SK-N-SH treated with all-trans-retinoic acid at 6 μM for 48 hours (cell line): ENCODE measurements at regions not wholly inside any gene's neighbourhood (a gene's known extent, or its start where the extent isn't known, plus 50 kb on each side); places are given as distances from the start of the nearest gene placed in this dataset.

Experiments used
- ATAC-seq: fragments of 200-7000 bp; cut with Tn5 transposase; 3 replicates; pipeline ENCODE4 v1.9.1; 2020; ENCODE audit warnings: mild to moderate bottlenecking, moderate library complexity
- ARNTL ChIP-seq: fragments of 450-650 bp; formaldehyde crosslinking; IDR thresholded peaks from 2 replicates; pipeline ENCODE4 v1.5.0; 2020; ENCODE audit warnings: low read depth, mild to moderate bottlenecking, moderate library complexity, borderline replicate concordance
- BACH2 ChIP-seq: fragments of 250-450 bp; sonication (Bioruptor Pico); IDR thresholded peaks from 2 replicates; pipeline ENCODE4 v1.9.0; 2021; ENCODE audit warnings: mild to moderate bottlenecking, borderline replicate concordance
- CREB5 ChIP-seq: fragments of 250-450 bp; sonication (Bioruptor Pico); IDR thresholded peaks from 2 replicates; pipeline ENCODE4 v1.5.1; 2020; ENCODE audit warnings: low read depth, mild to moderate bottlenecking, moderate library complexity
- CSRNP3 ChIP-seq: fragments of 250-450 bp; sonication (Bioruptor Pico); IDR thresholded peaks from 2 replicates; pipeline ENCODE4 v1.5.1; 2021; ENCODE audit warnings: mild to moderate bottlenecking, moderate library complexity
- ESRRG ChIP-seq: fragments of 250-450 bp; sonication (Bioruptor Pico); IDR thresholded peaks from 2 replicates; pipeline ENCODE4 v1.6.1; 2021; ENCODE audit warnings: mild to moderate bottlenecking
- GLIS3 ChIP-seq: fragments of 250-450 bp; sonication (Bioruptor Pico); IDR thresholded peaks from 2 replicates; pipeline ENCODE4 v1.5.0; 2020; ENCODE audit warnings: mild to moderate bottlenecking, moderate library complexity
- ISL1 ChIP-seq: fragments of 250-450 bp; sonication (Bioruptor Pico); IDR thresholded peaks from 2 replicates; pipeline ENCODE4 v2.1.2; 2022; ENCODE audit warnings: mild to moderate bottlenecking, moderate library complexity
- OSR1 ChIP-seq: fragments of 250-450 bp; sonication (Bioruptor Pico); IDR thresholded peaks from 2 replicates; pipeline ENCODE4 v1.8.0; 2022; ENCODE audit warnings: moderate library complexity, mild to moderate bottlenecking, inconsistent platforms
- PATZ1 ChIP-seq: fragments of 250-450 bp; sonication (Bioruptor Pico); IDR thresholded peaks from 2 replicates; pipeline ENCODE4 v1.8.0; 2020; ENCODE audit warnings: mild to moderate bottlenecking, moderate library complexity, borderline replicate concordance
- RARB ChIP-seq: fragments of 250-450 bp; sonication (Bioruptor Pico); IDR thresholded peaks from 2 replicates; pipeline ENCODE4 v1.8.0; 2021; ENCODE audit warnings: mild to moderate bottlenecking, moderate library complexity
- SNAI2 ChIP-seq: fragments of 250-450 bp; sonication (Bioruptor Pico); IDR thresholded peaks from 2 replicates; pipeline ENCODE4 v1.5.0; 2020; ENCODE audit warnings: mild to moderate bottlenecking, moderate library complexity
- TCF4 ChIP-seq: fragments of 250-450 bp; sonication (Bioruptor Pico); IDR thresholded peaks from 2 replicates; pipeline ENCODE4 v1.8.0; 2021; ENCODE audit warnings: mild to moderate bottlenecking, moderate library complexity, borderline replicate concordance
- TOX ChIP-seq: fragments of 250-450 bp; sonication (Bioruptor Pico); IDR thresholded peaks from 2 replicates; pipeline ENCODE4 v1.8.0; 2021; ENCODE audit warnings: mild to moderate bottlenecking, moderate library complexity, borderline replicate concordance
- TSHZ2 ChIP-seq: fragments of 250-450 bp; sonication (Bioruptor Pico); IDR thresholded peaks from 2 replicates; pipeline ENCODE4 v1.5.0; 2020; ENCODE audit warnings: mild to moderate bottlenecking, moderate library complexity
- ZC3H10 ChIP-seq: fragments of 250-450 bp; sonication (Bioruptor Pico); IDR thresholded peaks from 2 replicates; pipeline ENCODE4 v1.5.1; 2021; ENCODE audit warnings: mild to moderate bottlenecking, moderate library complexity
- ZFP3 ChIP-seq: fragments of 250-450 bp; sonication (Bioruptor Pico); IDR thresholded peaks from 2 replicates; pipeline ENCODE4 v1.5.0; 2020; ENCODE audit warnings: mild to moderate bottlenecking, moderate library complexity
- ZFP30 ChIP-seq: fragments of 450-650 bp; formaldehyde crosslinking; IDR thresholded peaks from 2 replicates; pipeline ENCODE4 v1.5.0; 2022; ENCODE audit warnings: mild to moderate bottlenecking, moderate library complexity
- ZNF565 ChIP-seq: fragments of 450-650 bp; formaldehyde crosslinking; conservative IDR thresholded peaks from 2 replicates; pipeline ENCODE4 v1.5.0; 2020; ENCODE audit warnings: low read depth, mild to moderate bottlenecking, moderate library complexity
- ZNF70 ChIP-seq: fragments of 450-650 bp; formaldehyde crosslinking; IDR thresholded peaks from 2 replicates; pipeline ENCODE4 v1.5.0; 2020; ENCODE audit warnings: mild to moderate bottlenecking, moderate library complexity
- ZNF8 ChIP-seq: fragments of 450-650 bp; formaldehyde crosslinking; IDR thresholded peaks from 2 replicates; pipeline ENCODE4 v1.5.0; 2020; ENCODE audit warnings: mild to moderate bottlenecking, moderate library complexity

- TF ChIP-seq ZC3H10 (CRISPR knock-in tag) (no peak), CSRNP3 (CRISPR knock-in tag) (no peak), TCF4 (no peak), SNAI2 (no peak)
These were observed 81.0 kb upstream of the BNC1 start (continued) for GRCh38 chr15:83365370-83365938.

- TF ChIP-seq PATZ1 (CRISPR knock-in tag), result no peak
- TF ChIP-seq CSRNP3 (CRISPR knock-in tag), result no peak
- TF ChIP-seq RARB (CRISPR knock-in tag), result no peak
- TF ChIP-seq ZFP3 (CRISPR knock-in tag), result no peak
- TF ChIP-seq ZNF8 (CRISPR knock-in tag), result no peak
- no peak for TF ChIP-seq TSHZ2 (CRISPR knock-in tag)
- no peak for TF ChIP-seq TOX (CRISPR knock-in tag)
- no peak for TF ChIP-seq ZFP30
- TF ChIP-seq SNAI2, result no peak
- no peak for TF ChIP-seq GLIS3 (CRISPR knock-in tag)
- no peak for TF ChIP-seq ISL1 (CRISPR knock-in tag)
- no peak for TF ChIP-seq TCF4
- no peak for TF ChIP-seq ZC3H10 (CRISPR knock-in tag)
- TF ChIP-seq ESRRG (CRISPR knock-in tag), result no peak
- no peak for TF ChIP-seq OSR1
- TF ChIP-seq BACH2 (CRISPR knock-in tag), result no peak
- no peak for ATAC-seq
These were observed 74.7 kb upstream of the SH3GL3 start for GRCh38 chr15:83372434-83372891.

GRCh38 chr15:83378921-83379578, 68.1 kb upstream of the SH3GL3 start:
- TF ChIP-seq ZFP3 (CRISPR knock-in tag), result no peak
- TF ChIP-seq TCF4, result no peak
- TF ChIP-seq ZFP30, result no peak
- no peak for TF ChIP-seq CSRNP3 (CRISPR knock-in tag)
- TF ChIP-seq ZNF70 (CRISPR knock-in tag), result no peak
- TF ChIP-seq ZNF8 (CRISPR knock-in tag), result no peak
- no peak for TF ChIP-seq RARB (CRISPR knock-in tag)

GRCh38 chr15:83379579-83379959, 67.6 kb upstream of the SH3GL3 start:
- no peak for ATAC-seq
- no peak for TF ChIP-seq PATZ1 (CRISPR knock-in tag)
- no peak for TF ChIP-seq ZNF565 (CRISPR knock-in tag)
- no peak for TF ChIP-seq TCF4
- TF ChIP-seq CREB5, result no peak
- TF ChIP-seq ZC3H10 (CRISPR knock-in tag), result no peak
- no peak for TF ChIP-seq RARB (CRISPR knock-in tag)
- TF ChIP-seq ZNF8 (CRISPR knock-in tag), result no peak
- no peak for TF ChIP-seq ISL1 (CRISPR knock-in tag)
- no peak for TF ChIP-seq ARNTL
- TF ChIP-seq ZNF70 (CRISPR knock-in tag), result no peak
- no peak for TF ChIP-seq ZFP30
- no peak for TF ChIP-seq TOX (CRISPR knock-in tag)
- TF ChIP-seq CSRNP3 (CRISPR knock-in tag), result no peak

More at GRCh38 chr15:83378921-83379578, 68.1 kb upstream of the SH3GL3 start:
- ATAC-seq, result no peak
